GM12865 (cell line): ENCODE measurements at regions not wholly inside any gene's neighbourhood (a gene's known extent, or its start where the extent isn't known, plus 50 kb on each side); places are given as distances from the start of the nearest gene placed in this dataset.

ENCODE experiments used
- DNase-seq: peaks from one replicate; pipeline ENCODE4 v3.0.0; 2010; ENCODE audit warnings: low read depth
- H3K4me3 ChIP-seq: 2 replicates; pipeline ENCODE4 v1.5.1; 2011; ENCODE audit warnings: mild to moderate bottlenecking, low read depth, low read length, control low read depth
- CTCF ChIP-seq: IDR thresholded peaks from 2 replicates; pipeline ENCODE4 v1.5.1; 2011; ENCODE audit warnings: low read length, control low read depth, low read depth, inconsistent platforms; ENCODE audit not compliant: insufficient read depth; ENCODE audit errors: missing control alignments

- H3K4me3 ChIP-seq, result no peak overlapping the region
Measured at GRCh38 chr3:86695752-86696151, 295.2 kb downstream of the VGLL3 start.

GRCh38 chr3:86673991-86674390, 317.0 kb downstream of the VGLL3 start:
- no peak for DNase-seq
- TF ChIP-seq CTCF, result no peak
- no peak overlapping the region for H3K4me3 ChIP-seq

More at GRCh38 chr3:86695752-86696151, 295.2 kb downstream of the VGLL3 start:
- TF ChIP-seq CTCF, result no peak
- no peak for DNase-seq

DNA sequence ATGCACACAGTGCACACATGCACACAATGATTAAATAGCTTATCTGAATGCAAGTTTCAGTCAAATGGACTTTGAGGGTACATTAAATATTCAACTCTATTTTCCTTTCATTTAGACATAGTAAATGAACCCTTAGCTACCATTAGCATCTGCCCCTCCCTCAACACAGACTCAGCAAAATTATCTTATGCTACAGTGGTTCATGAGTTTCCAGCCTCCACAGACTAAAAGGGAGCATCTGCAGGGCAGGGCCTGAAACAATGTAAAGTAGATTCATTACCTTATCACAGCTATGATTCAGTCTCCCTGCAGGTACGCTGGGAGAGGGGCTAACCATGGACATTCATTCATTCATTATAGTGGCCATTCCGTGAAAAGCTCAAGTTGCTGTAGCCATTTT, 329.1 kb downstream of the VGLL3 start:
- no peak for TF ChIP-seq CTCF
- no peak overlapping the region for H3K4me3 ChIP-seq
- no peak for DNase-seq

- no peak for TF ChIP-seq CTCF
- H3K4me3 ChIP-seq, result no peak overlapping the region
- DNase-seq, result no peak
Measured at GRCh38 chr3:86658876-86659275, 332.1 kb downstream of the VGLL3 start.

DNA sequence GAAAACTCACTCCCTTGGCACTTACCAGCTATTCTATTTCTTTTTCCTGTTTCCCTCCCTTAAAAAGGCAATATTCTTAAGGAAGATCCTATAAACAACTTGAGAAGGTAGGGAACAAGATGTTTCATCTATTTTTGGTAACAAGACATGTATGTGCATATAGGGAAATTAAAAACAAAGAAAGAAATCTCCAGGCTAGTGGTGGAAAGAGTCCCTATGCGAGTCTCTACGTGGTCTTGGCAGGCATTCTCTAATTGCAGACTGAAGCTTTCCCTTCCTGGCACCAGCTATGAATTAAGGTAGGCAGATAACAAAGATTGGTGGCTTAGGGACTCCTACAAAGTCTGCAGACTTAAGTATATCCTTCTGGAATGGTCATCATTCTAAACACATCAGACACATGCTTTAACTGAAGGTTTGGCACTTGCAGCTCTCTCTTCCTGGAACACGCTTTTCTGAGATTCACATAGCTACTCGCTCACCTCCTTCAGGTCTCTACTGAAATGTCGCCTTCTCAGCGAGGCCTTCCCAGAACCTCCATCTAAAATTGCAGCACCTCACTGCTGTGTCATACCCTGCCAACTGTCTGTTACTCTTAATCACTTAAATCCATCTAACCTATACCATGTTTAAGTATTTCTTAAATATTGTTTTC, 336.0 kb downstream of the VGLL3 start:
- no peak for DNase-seq
- no peak overlapping the region for H3K4me3 ChIP-seq
- TF ChIP-seq CTCF, result no peak

GRCh38 chr3:86653661-86654205, 337.2 kb downstream of the VGLL3 start:
- no peak overlapping the region for H3K4me3 ChIP-seq
- no peak for TF ChIP-seq CTCF
- DNase-seq, result no peak

DNA sequence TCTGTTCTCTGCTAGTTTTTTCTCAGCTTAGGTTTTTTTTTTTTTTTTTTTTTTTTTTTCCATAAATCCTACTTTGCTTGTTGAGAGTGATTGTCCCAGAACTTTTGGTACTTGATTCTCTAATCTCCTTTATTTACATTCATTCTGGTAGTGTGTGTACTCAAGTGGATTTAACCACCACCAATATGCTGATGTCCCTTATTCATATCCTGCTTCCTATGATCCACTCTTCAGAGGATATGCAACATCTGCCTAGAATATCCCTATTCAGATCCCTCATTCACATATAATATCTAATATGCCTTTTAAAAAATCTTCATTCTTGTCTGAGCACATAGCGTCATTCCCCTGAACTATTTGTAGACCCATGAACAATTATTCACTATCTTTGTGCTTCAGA, 342.9 kb downstream of the VGLL3 start:
- no peak for DNase-seq
- no peak for TF ChIP-seq CTCF
- H3K4me3 ChIP-seq, result no peak overlapping the region
